IMR-90 (cell line): ENCODE measurements at regions not wholly inside any gene's neighbourhood (a gene's known extent, or its start where the extent isn't known, plus 50 kb on each side); places are given as distances from the start of the nearest gene placed in this dataset.

Experiments
- ATAC-seq: fragments of 200-7000 bp; cut with Tn5 transposase; 2 replicates; pipeline ENCODE4 v1.9.1; 2020; ENCODE audit warnings: low read depth, mild to moderate bottlenecking, moderate library complexity
- BruUV-seq: library from RNA; stranded (reverse); fragments of 400-500 nt; replicated peaks from 2 replicates; lab custom pipeline; 2021; lab: Mats Ljungman, UMichigan
- CTCF ChIA-PET: fragments of 300-600 bp; formaldehyde crosslinking; extraction: SDS; loops from one replicate; lab custom pipeline; 2021; ENCODE audit warnings: antibody characterized with exemption; lab: Yijun Ruan, JAX
- POLR2A ChIA-PET: fragments of 300-600 bp; sonication (Branson Sonifier 250); formaldehyde crosslinking; loops from one replicate; lab custom pipeline; 2022; ENCODE audit warnings: antibody characterized with exemption; ENCODE audit not compliant: unreplicated experiment; lab: Charles Lee
- DNase-seq: peaks from one replicate; pipeline ENCODE4 v3.0.0; 2013
- H2AFZ ChIP-seq: replicated peaks from 2 replicates; pipeline ENCODE3; 2013; ENCODE audit warnings: low read length, mild to moderate bottlenecking; ENCODE audit not compliant: poor library complexity
- H2AK5ac ChIP-seq: 2 replicates; pipeline ENCODE4 v1.6.1; 2013; ENCODE audit warnings: low read depth, low read length, inconsistent platforms
- H2AK9ac ChIP-seq: replicated peaks from 2 replicates; pipeline ENCODE3; 2013; ENCODE audit warnings: mild to moderate bottlenecking, low read depth, low read length, moderate library complexity; ENCODE audit not compliant: poor library complexity
- H2BK120ac ChIP-seq: 2 replicates; pipeline ENCODE4 v1.6.1; 2013; ENCODE audit warnings: low read depth, low read length, inconsistent platforms
- H2BK15ac ChIP-seq: 3 replicates; pipeline ENCODE4 v1.6.1; 2013; ENCODE audit warnings: low read depth, low read length, inconsistent platforms
- H2BK20ac ChIP-seq: 2 replicates; pipeline ENCODE4 v1.6.1; 2013; ENCODE audit warnings: low read depth, mild to moderate bottlenecking, inconsistent platforms, low read length, moderate library complexity
- H2BK5ac ChIP-seq: 2 replicates; pipeline ENCODE4 v1.6.1; 2013; ENCODE audit warnings: mild to moderate bottlenecking, low read depth, low read length, inconsistent platforms; ENCODE audit not compliant: poor library complexity, severe bottlenecking
- H3K14ac ChIP-seq: replicated peaks from 2 replicates; pipeline ENCODE4 v1.6.1; 2013; ENCODE audit warnings: low read depth, low read length, inconsistent platforms
- H3K18ac ChIP-seq: 2 replicates; pipeline ENCODE4 v1.6.1; 2013; ENCODE audit warnings: low read depth, low read length, control low read depth
- H3K23ac ChIP-seq: 2 replicates; pipeline ENCODE4 v1.6.1; 2013; ENCODE audit warnings: low read depth, low read length, inconsistent platforms
- H3K27ac ChIP-seq: 2 replicates; pipeline ENCODE4 v1.5.1; 2013; ENCODE audit warnings: mild to moderate bottlenecking, control low read depth, low read length; ENCODE audit not compliant: insufficient read depth
- H3K27me3 ChIP-seq: 2 replicates; pipeline ENCODE4 v1.6.1; 2013; ENCODE audit warnings: low read length; ENCODE audit not compliant: control insufficient read depth, insufficient read depth
- H3K36me3 ChIP-seq: 2 replicates; pipeline ENCODE4 v1.6.1; 2013; ENCODE audit warnings: low read length, mixed read lengths; ENCODE audit not compliant: control insufficient read depth, insufficient read depth
- H3K4ac ChIP-seq: 2 replicates; pipeline ENCODE4 v1.6.1; 2013; ENCODE audit warnings: low read depth, low read length, inconsistent platforms
- H3K4me1 ChIP-seq: 2 replicates; pipeline ENCODE4 v1.6.1; 2013; ENCODE audit warnings: low read length, mixed read lengths; ENCODE audit not compliant: control insufficient read depth, insufficient read depth
- H3K4me2 ChIP-seq: 2 replicates; pipeline ENCODE4 v1.6.1; 2013; ENCODE audit warnings: low read depth, mild to moderate bottlenecking, control low read depth, low read length, moderate library complexity
- H3K4me3 ChIP-seq: 2 replicates; pipeline ENCODE4 v1.5.1; 2013; ENCODE audit warnings: low read depth, mild to moderate bottlenecking, control low read depth, low read length, moderate library complexity; ENCODE audit not compliant: insufficient read depth
- H3K56ac ChIP-seq: 2 replicates; pipeline ENCODE4 v1.6.1; 2013; ENCODE audit warnings: low read length, inconsistent platforms; ENCODE audit not compliant: insufficient read depth; ENCODE audit errors: extremely low read depth
- H3K79me1 ChIP-seq, 2 experiments: 2 replicates each; pipeline ENCODE4 v1.6.1; 2013; ENCODE audit warnings: low read length in 2 of 2, inconsistent platforms in 1 of 2, low read depth in 1 of 2
- H3K9ac ChIP-seq: 2 replicates; pipeline ENCODE4 v1.6.1; 2013; ENCODE audit warnings: low read depth, low read length, control low read depth
- H3K9me1 ChIP-seq: 2 replicates; pipeline ENCODE4 v1.6.1; 2013; ENCODE audit warnings: low read length, inconsistent platforms; ENCODE audit not compliant: insufficient read depth
- H3K9me3 ChIP-seq: 2 replicates; pipeline ENCODE4 v1.6.1; 2013; ENCODE audit warnings: low read length; ENCODE audit not compliant: control insufficient read depth, insufficient read depth
- H4K20me1 ChIP-seq: 2 replicates; pipeline ENCODE4 v1.6.1; 2013; ENCODE audit warnings: low read length, inconsistent platforms; ENCODE audit not compliant: insufficient read depth
- H4K5ac ChIP-seq: 2 replicates; pipeline ENCODE4 v1.6.1; 2013; ENCODE audit warnings: mild to moderate bottlenecking, low read depth, low read length, control low read depth
- H4K8ac ChIP-seq, 2 experiments: 2 replicates each; pipeline ENCODE4 v1.6.1; 2013; ENCODE audit warnings: low read depth in 2 of 2, low read length in 2 of 2, control low read depth in 1 of 2, inconsistent platforms in 1 of 2
- H4K91ac ChIP-seq: 2 replicates; pipeline ENCODE4 v1.6.1; 2013; ENCODE audit warnings: low read depth, low read length, inconsistent platforms; ENCODE audit not compliant: insufficient read depth
- CEBPB ChIP-seq: IDR thresholded peaks from 2 replicates; pipeline ENCODE4 v1.6.1; 2012; ENCODE audit warnings: low read depth, low read length, improper control_type of control experiment
- CTCF ChIP-seq: conservative IDR thresholded peaks from 2 replicates; pipeline ENCODE4 v1.5.1; 2012; ENCODE audit warnings: mild to moderate bottlenecking, low read depth, low read length, improper control_type of control experiment
- FOS ChIP-seq: fragments of 150-350 bp; IDR thresholded peaks from 2 replicates; pipeline ENCODE4 v1.6.1; 2016; ENCODE audit warnings: low read depth, low read length
- MAFK ChIP-seq: IDR thresholded peaks from 2 replicates; pipeline ENCODE4 v1.6.1; 2012; ENCODE audit warnings: low read depth, low read length, improper control_type of control experiment
- MXI1 ChIP-seq: IDR thresholded peaks from 2 replicates; pipeline ENCODE4 v1.6.1; 2012; ENCODE audit warnings: low read depth, mild to moderate bottlenecking, low read length, moderate library complexity, borderline replicate concordance
- NFE2L2 ChIP-seq: fragments of 150-350 bp; IDR thresholded peaks from 2 replicates; pipeline ENCODE4 v1.6.1; 2016; ENCODE audit warnings: low read depth, mild to moderate bottlenecking, low read length
- POLR2A ChIP-seq: IDR thresholded peaks from 2 replicates; pipeline ENCODE4 v1.6.1; 2012; ENCODE audit warnings: mild to moderate bottlenecking, low read depth, low read length
- RCOR1 ChIP-seq: IDR thresholded peaks from 2 replicates; pipeline ENCODE4 v1.6.1; 2012; ENCODE audit warnings: mild to moderate bottlenecking, low read length, improper control_type of control experiment; ENCODE audit not compliant: insufficient replicate concordance
- RFX5 ChIP-seq: IDR thresholded peaks from 2 replicates; pipeline ENCODE4 v1.8.0; 2012; ENCODE audit warnings: low read depth, mild to moderate bottlenecking, low read length, moderate library complexity
- WGBS, 2 experiments: methylation state at CpG; one replicate each; pipeline versions ENCODE4 v1.1.5 to v1.1.7; 2013; ENCODE audit warnings: missing lambda C conversion rate in 2 of 2; ENCODE audit not compliant: insufficient read length in 1 of 2; ENCODE audit errors: extremely low coverage in 2 of 2; 5-methylcytosine and 5-hydroxymethylcytosine counted together
- dilution Hi-C: fragments of 300-500 bp; cut with HindIII; formaldehyde crosslinking; loops from one replicate; pipeline ENCODE4 v1.14.3; 2018; ENCODE audit warnings: low sequenced_read_pairs; ENCODE audit not compliant: unreplicated experiment
- in situ Hi-C: fragments of 300-500 bp; cut with MboI; formaldehyde crosslinking; loops from 3 replicates; pipeline ENCODE4 v1.14.3; 2019; ENCODE audit warnings: low sequenced_read_pairs, inconsistent platforms, mixed read lengths
- intact Hi-C: fragments of 100-400 bp; cut with micrococcal nuclease; formaldehyde crosslinking; loops from 2 replicates; pipeline ENCODE4 v1.10.0; 2022

GRCh38 chr9:82144803-82145202 is 156.2 kb downstream of the SPATA31D1 start:
- H3K27ac ChIP-seq = no peak overlapping the region
- no peak overlapping the region for H2BK15ac ChIP-seq
- H2AFZ ChIP-seq = no peak overlapping the region
- H4K8ac ChIP-seq = no peak overlapping the region
- H3K56ac ChIP-seq = no peak overlapping the region
- H3K27me3 ChIP-seq = no peaks in the 10 kb centered on the region
- ChIA-PET POLR2A (no interaction called here), CTCF (no interaction called here)
- no peak overlapping the region for H3K23ac ChIP-seq
- no peaks in the 10 kb centered on the region for H3K36me3 ChIP-seq
- no peak overlapping the region for H2BK5ac ChIP-seq
- H3K9me3 ChIP-seq = no peaks in the 10 kb centered on the region
- H2BK120ac ChIP-seq = no peak overlapping the region
- WGBS, 2 experiments = 100% methylated on average over 1 of the region's 4 CpGs; no CpG with 5 or more reads in 1 of the 2 experiments
- no peak overlapping the region for H2BK20ac ChIP-seq
- H3K14ac ChIP-seq = no peak overlapping the region
- peaks cover 4% of the 10 kb centered on the region; the same call in 1 of the 2 replicates for H3K9me1 ChIP-seq
- H3K4me2 ChIP-seq = no peak overlapping the region
- H3K9ac ChIP-seq = no peak overlapping the region
- no peak overlapping the region for H4K5ac ChIP-seq
- no peak overlapping the region for H3K4ac ChIP-seq
- no peak overlapping the region for H2AK5ac ChIP-seq
- H4K91ac ChIP-seq = no peak overlapping the region
- H3K4me1 ChIP-seq = peaks cover 4% of the 10 kb centered on the region
- H3K18ac ChIP-seq = no peak overlapping the region
- in situ Hi-C loops (no loop called here), intact Hi-C loops (no loop called here), dilution Hi-C loops (no loop called here)
- no peak for ATAC-seq
- H3K79me1 ChIP-seq = no peaks in the 10 kb centered on the region
- H2AK9ac ChIP-seq = no peak overlapping the region
- DNase-seq = no peak
- no TSS peak for BruUV-seq
- no peaks in the 10 kb centered on the region for H4K20me1 ChIP-seq
- no peak overlapping the region for H3K4me3 ChIP-seq
- no peak for TF ChIP-seq NFE2L2
- peak; percentile 90 for TF ChIP-seq CEBPB
- no peak for TF ChIP-seq RFX5
- no peak for TF ChIP-seq MXI1
- no peak for TF ChIP-seq POLR2A
- no peak for TF ChIP-seq FOS
- no peak for TF ChIP-seq RCOR1
- no peak for TF ChIP-seq CTCF
- no peak for TF ChIP-seq MAFK
